Endothelial cell of umbilical vein (primary cell): ENCODE measurements at regions not wholly inside any gene's neighbourhood (a gene's known extent, or its start where the extent isn't known, plus 50 kb on each side); places are given as distances from the start of the nearest gene placed in this dataset.

Experiments used
- BruUV-seq: library from RNA; stranded (reverse); fragments of 400-500 nt; replicated peaks from 2 replicates; lab custom pipeline; 2021; lab: Mats Ljungman, UMichigan
- CTCF ChIA-PET: fragments of 300-600, 350-600 bp; sonication (Branson Sonifier 250); formaldehyde crosslinking; loops from one replicate; lab custom pipeline; 2021; ENCODE audit warnings: antibody characterized with exemption, inconsistent platforms; lab: Charles Lee
- POLR2A ChIA-PET: fragments of 300-600, 350-600 bp; sonication (Branson Sonifier 250); formaldehyde crosslinking; loops from one replicate; lab custom pipeline; 2021; ENCODE audit warnings: antibody characterized with exemption, inconsistent platforms; lab: Charles Lee
- DNase-seq: peaks from one replicate; pipeline ENCODE4 v3.0.0-alpha.2; 2011; ENCODE audit warnings: low read depth, low spot score
- FAIRE-seq: peaks from 2 replicates; lab custom pipeline; 2011; peaks lifted over from hg19 to GRCh38; lab: Jason Lieb, UNC
- H2AFZ ChIP-seq: 2 replicates; pipeline ENCODE4 v1.6.0; 2012; ENCODE audit warnings: low read depth, low read length, control low read depth, inconsistent platforms
- H3K27ac ChIP-seq: 2 replicates; pipeline ENCODE4 v1.5.1; 2011; ENCODE audit warnings: low read depth, mild to moderate bottlenecking, control low read depth, low read length, moderate library complexity; ENCODE audit not compliant: insufficient read depth
- H3K27me3 ChIP-seq, 2 experiments: 2 replicates each; pipeline versions ENCODE4 v1.6.0 to v1.6.1; 2011; ENCODE audit warnings: low read length in 2 of 2, mixed read lengths in 1 of 2; ENCODE audit not compliant: control insufficient read depth in 2 of 2, insufficient read depth in 2 of 2
- H3K36me3 ChIP-seq, 2 experiments: 2 replicates in 1 of 2; 3 replicates in 1 of 2; pipeline ENCODE4 v1.5.1; 2011; ENCODE audit warnings: low read length in 2 of 2, mild to moderate bottlenecking in 1 of 2, moderate library complexity in 1 of 2; ENCODE audit not compliant: control insufficient read depth in 2 of 2, insufficient read depth in 2 of 2; ENCODE audit errors: extremely low read depth in 1 of 2
- H3K4me1 ChIP-seq: 3 replicates; pipeline ENCODE4 v1.5.1; 2011; ENCODE audit warnings: mild to moderate bottlenecking, low read length; ENCODE audit not compliant: control insufficient read depth, insufficient read depth; ENCODE audit errors: extremely low read depth
- H3K4me2 ChIP-seq: 2 replicates; pipeline ENCODE4 v1.6.1; 2011; ENCODE audit warnings: low read length, control low read depth, mixed read lengths; ENCODE audit not compliant: insufficient read depth
- H3K4me3 ChIP-seq, 3 experiments: fragments of 200-600 bp in 1 of 3; sonication (generic), shearing (Covaris generic) in 1 of 3; replicated peaks in 1 of 3; 2 replicates each; pipeline ENCODE4 v1.5.1; 2011 to 2016; ENCODE audit warnings: control low read depth in 3 of 3, low read length in 3 of 3, mild to moderate bottlenecking in 2 of 3, inconsistent platforms in 1 of 3, low read depth in 1 of 3, moderate library complexity in 1 of 3; ENCODE audit not compliant: insufficient read depth in 1 of 3
- H3K79me2 ChIP-seq: 2 replicates; pipeline ENCODE4 v1.6.0; 2012; ENCODE audit warnings: low read length, inconsistent platforms; ENCODE audit not compliant: control insufficient read depth, insufficient read depth
- H3K9ac ChIP-seq: replicated peaks from 2 replicates; pipeline ENCODE3; 2011; ENCODE audit warnings: low read length, control low read depth; ENCODE audit not compliant: insufficient read depth; ENCODE audit errors: extremely low read depth
- H3K9me1 ChIP-seq: replicated peaks from 3 replicates; pipeline ENCODE4 v1.6.0; 2011; ENCODE audit warnings: mild to moderate bottlenecking, low read length; ENCODE audit not compliant: control insufficient read depth, insufficient read depth; ENCODE audit errors: extremely low read depth
- H3K9me3 ChIP-seq: replicated peaks from 2 replicates; pipeline ENCODE4 v1.5.1; 2012; ENCODE audit warnings: low read length, inconsistent platforms; ENCODE audit not compliant: control insufficient read depth, insufficient read depth
- H4K20me1 ChIP-seq: replicated peaks from 2 replicates; pipeline ENCODE3; 2011; ENCODE audit warnings: mild to moderate bottlenecking, low read length; ENCODE audit not compliant: control insufficient read depth, insufficient read depth; ENCODE audit errors: extremely low read depth
- CTCF ChIP-seq, 2 donors: IDR thresholded peaks; 1 replicate in 1 of 2; 2 replicates in 1 of 2; pipeline ENCODE4 v1.5.1; 2011; ENCODE audit warnings: low read length in 2 of 2, mild to moderate bottlenecking in 2 of 2, moderate library complexity in 2 of 2, control low read depth in 1 of 2, inconsistent platforms in 1 of 2, low read depth in 1 of 2; ENCODE audit not compliant: insufficient read depth in 1 of 2; ENCODE audit errors: extremely low read depth in 1 of 2
- EZH2 ChIP-seq: IDR thresholded peaks from 2 replicates; pipeline ENCODE4 v1.6.1; 2012; ENCODE audit warnings: borderline replicate concordance, low read depth, mild to moderate bottlenecking, moderate library complexity, low read length, inconsistent platforms; ENCODE audit not compliant: severe bottlenecking
- FOS ChIP-seq: IDR thresholded peaks from 2 replicates; pipeline ENCODE4 v1.6.1; 2011; ENCODE audit warnings: mild to moderate bottlenecking, low read length, moderate library complexity, borderline replicate concordance; ENCODE audit not compliant: insufficient read depth
- GATA2 ChIP-seq: IDR thresholded peaks from 2 replicates; pipeline ENCODE4 v1.7.0; 2011; ENCODE audit warnings: low read depth, mild to moderate bottlenecking, moderate library complexity, mixed read lengths, low read length; ENCODE audit not compliant: insufficient read length, insufficient read depth
- MAX ChIP-seq: IDR thresholded peaks from 2 replicates; pipeline ENCODE4 v1.6.1; 2011; ENCODE audit not compliant: insufficient read depth, insufficient read length
- MYC ChIP-seq: IDR thresholded peaks from one replicate; pipeline ENCODE4 v1.6.1; 2011; ENCODE audit warnings: mild to moderate bottlenecking, low read depth, low read length
- POLR2AphosphoS5 ChIP-seq: IDR thresholded peaks from 2 replicates; pipeline ENCODE4 v1.6.1; 2012; ENCODE audit warnings: low read depth, mild to moderate bottlenecking, control low read depth, low read length, moderate library complexity; ENCODE audit not compliant: insufficient read depth
- dilution Hi-C: fragments of 300-500 bp; cut with MboI; formaldehyde crosslinking; loops from one replicate; pipeline ENCODE4 v1.15.0; 2019; ENCODE audit warnings: low sequenced_read_pairs; ENCODE audit not compliant: extremely low pct_ligation_motif_present
- intact Hi-C: fragments of 100-400 bp; cut with micrococcal nuclease; formaldehyde crosslinking; loops from one replicate; pipeline ENCODE4 v1.10.0; 2022

GRCh38 chr12:58452546-58452945 is 467.8 kb downstream of the LRIG3 start:
- H2AFZ ChIP-seq, result no peak overlapping the region
- H3K27ac ChIP-seq, result no peak overlapping the region
- no peak overlapping the region for H3K9ac ChIP-seq
- no peaks in the 10 kb centered on the region for H3K9me3 ChIP-seq
- no peak overlapping the region for H3K4me3 ChIP-seq
- no peaks in the 10 kb centered on the region for H3K79me2 ChIP-seq
- CTCF ChIA-PET, result no interaction called here
- dilution Hi-C loops (no loop called here), intact Hi-C loops (no loop called here)
- H3K27me3 ChIP-seq, result no peaks in the 10 kb centered on the region
- POLR2A ChIA-PET, result no interaction called here
- peaks cover 2% of the 10 kb centered on the region for H3K9me1 ChIP-seq
- TF ChIP-seq FOS, result no peak
- TF ChIP-seq MAX, result no peak
- TF ChIP-seq GATA2, result no peak
- TF ChIP-seq MYC, result no peak
- TF ChIP-seq EZH2, result no peak
- no peak for TF ChIP-seq CTCF (IDR thresholded peaks at IDR 0.05; ENCODE audit: extremely low read depth in 1 of 2, insufficient read depth in 1 of 2, low read depth in 1 of 2, low read length in 2 of 2)
- TF ChIP-seq POLR2AphosphoS5, result no peak
- no peaks in the 10 kb centered on the region for H4K20me1 ChIP-seq
- no peaks in the 10 kb centered on the region for H3K36me3 ChIP-seq
- DNase-seq (no peak), FAIRE-seq (no peak)
- H3K4me1 ChIP-seq, result no peaks in the 10 kb centered on the region
- BruUV-seq, result no TSS peak
- H3K4me2 ChIP-seq, result no peak overlapping the region
